DOHH2 (cell line): ENCODE measurements at regions not wholly inside any gene's neighbourhood (a gene's known extent, or its start where the extent isn't known, plus 50 kb on each side); places are given as distances from the start of the nearest gene placed in this dataset.

ENCODE experiments used
- EZH2phosphoT487 ChIP-seq: fragments of 200-600 bp; sonication (generic); IDR thresholded peaks from 2 replicates; pipeline ENCODE4 v1.6.1; 2017; ENCODE audit warnings: borderline replicate concordance, mild to moderate bottlenecking, antibody characterized with exemption, low read length, moderate library complexity, mixed read lengths
- TF ChIP-seq, protein P1 (sequence below): fragments of 200-600 bp; sonication (generic); IDR thresholded peaks from one replicate; pipeline ENCODE4 v1.5.1; 2014; ENCODE audit warnings: antibody characterized with exemption, mild to moderate bottlenecking, low read depth, low read length; ENCODE audit not compliant: poor library complexity, severe bottlenecking

DNA sequence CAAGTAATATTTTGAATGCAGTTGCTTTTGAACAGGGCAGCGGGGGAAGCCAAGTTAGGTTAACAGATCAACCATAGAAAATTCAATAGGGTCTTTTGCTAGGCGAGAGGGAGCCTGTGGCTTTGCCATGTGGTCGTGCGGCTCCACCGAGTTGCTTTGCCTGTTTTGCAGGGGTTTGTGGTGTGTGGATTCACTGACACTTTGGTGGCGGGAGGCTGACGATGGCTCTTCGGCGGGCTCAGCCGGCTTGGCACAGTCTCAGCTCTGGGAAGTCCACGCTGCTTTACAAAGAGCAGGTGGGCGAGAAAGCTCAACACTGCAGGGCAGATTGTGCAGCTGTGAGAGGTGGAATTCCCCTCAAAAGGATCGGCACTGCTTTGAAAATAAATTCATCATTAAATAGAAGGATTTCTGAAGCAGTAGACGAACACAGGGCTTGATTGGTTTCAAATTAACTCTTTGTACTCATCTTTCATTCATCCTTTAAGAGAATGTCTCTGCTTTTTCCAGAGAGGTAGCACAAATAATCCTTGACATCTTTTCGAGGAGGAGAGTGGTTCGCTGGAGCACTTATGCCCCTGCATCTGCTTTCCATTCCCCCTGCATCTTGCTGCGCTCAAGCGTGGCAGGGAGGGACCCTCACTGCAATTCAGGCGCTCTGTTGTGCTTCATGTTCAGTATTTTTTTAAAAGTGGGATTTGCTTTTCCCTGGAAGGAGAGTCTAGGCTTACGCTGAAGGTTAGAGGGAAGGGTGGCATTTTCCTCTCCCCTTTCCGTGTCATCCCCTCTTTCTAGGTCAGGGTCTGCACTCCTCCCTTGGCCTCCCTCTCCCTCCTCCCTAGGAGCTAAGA is 201.8 kb upstream of the LEF1 start:
- TF ChIP-seq, protein P1, sequence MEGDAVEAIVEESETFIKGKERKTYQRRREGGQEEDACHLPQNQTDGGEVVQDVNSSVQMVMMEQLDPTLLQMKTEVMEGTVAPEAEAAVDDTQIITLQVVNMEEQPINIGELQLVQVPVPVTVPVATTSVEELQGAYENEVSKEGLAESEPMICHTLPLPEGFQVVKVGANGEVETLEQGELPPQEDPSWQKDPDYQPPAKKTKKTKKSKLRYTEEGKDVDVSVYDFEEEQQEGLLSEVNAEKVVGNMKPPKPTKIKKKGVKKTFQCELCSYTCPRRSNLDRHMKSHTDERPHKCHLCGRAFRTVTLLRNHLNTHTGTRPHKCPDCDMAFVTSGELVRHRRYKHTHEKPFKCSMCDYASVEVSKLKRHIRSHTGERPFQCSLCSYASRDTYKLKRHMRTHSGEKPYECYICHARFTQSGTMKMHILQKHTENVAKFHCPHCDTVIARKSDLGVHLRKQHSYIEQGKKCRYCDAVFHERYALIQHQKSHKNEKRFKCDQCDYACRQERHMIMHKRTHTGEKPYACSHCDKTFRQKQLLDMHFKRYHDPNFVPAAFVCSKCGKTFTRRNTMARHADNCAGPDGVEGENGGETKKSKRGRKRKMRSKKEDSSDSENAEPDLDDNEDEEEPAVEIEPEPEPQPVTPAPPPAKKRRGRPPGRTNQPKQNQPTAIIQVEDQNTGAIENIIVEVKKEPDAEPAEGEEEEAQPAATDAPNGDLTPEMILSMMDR, result no peak
- TF ChIP-seq EZH2phosphoT487, result no peak
